ENCODE measurements at regions not wholly inside any gene's neighbourhood (a gene's known extent, or its start where the extent isn't known, plus 50 kb on each side); places are given as distances from the start of the nearest gene placed in this dataset.

GRCh38 chr4:184922301-184922700 is 96.0 kb upstream of the HELT start:
- TF ChIP-seq CTCF (IDR thresholded peaks at IDR 0.05; ENCODE audit: low read depth, low read length): no peak

GRCh38 chr4:184924516-184924915 is 93.8 kb upstream of the HELT start:
- no peak for DNase-seq (ENCODE audit: low read depth, low spot score)
- H3K4me3 ChIP-seq (ENCODE audit: low read depth, low read length): no peak overlapping the region
- in situ Hi-C loops (cut with HindIII; ENCODE audit: low sequenced_read_pairs): no loop called here
- no peak for TF ChIP-seq CTCF (IDR thresholded peaks at IDR 0.05; ENCODE audit: low read depth, low read length)

More at GRCh38 chr4:184922301-184922700, 96.0 kb upstream of the HELT start:
- in situ Hi-C loops (cut with HindIII; ENCODE audit: low sequenced_read_pairs): no loop called here
- H3K4me3 ChIP-seq (ENCODE audit: low read depth, low read length): no peak overlapping the region
- no peak for DNase-seq (ENCODE audit: low read depth, low spot score)

- no peak for TF ChIP-seq CTCF (IDR thresholded peaks at IDR 0.05; ENCODE audit: low read depth, low read length)
- in situ Hi-C loops (cut with HindIII; ENCODE audit: low sequenced_read_pairs): no loop called here
- no peak overlapping the region for H3K4me3 ChIP-seq (ENCODE audit: low read depth, low read length)
- no peak for DNase-seq (ENCODE audit: low read depth, low spot score)
Observed at GRCh38 chr4:184929476-184929875, 88.8 kb upstream of the HELT start.

DNA sequence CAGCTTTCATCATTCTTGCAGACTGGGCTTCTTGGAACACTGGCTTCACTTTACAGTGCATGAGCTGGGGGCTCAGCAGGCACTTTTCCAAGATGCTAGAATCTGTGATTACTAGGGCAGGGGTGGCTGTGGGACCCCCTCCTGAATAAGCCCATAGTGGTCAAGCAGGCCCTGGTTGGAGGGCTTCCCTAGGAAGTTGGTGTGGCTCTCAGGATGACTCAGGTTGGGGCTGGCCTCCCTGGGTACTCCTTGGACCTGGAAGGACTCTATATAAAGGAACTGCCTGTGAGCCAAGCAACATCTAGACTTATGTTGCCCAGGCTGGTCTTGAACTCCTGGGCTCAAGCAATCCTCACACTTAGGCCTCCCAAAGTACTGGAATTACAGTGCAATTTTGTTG is 88.3 kb upstream of the HELT start:
- no peak overlapping the region for H3K4me3 ChIP-seq (ENCODE audit: low read depth, low read length)
- in situ Hi-C loops (cut with HindIII; ENCODE audit: low sequenced_read_pairs): no loop called here
- DNase-seq (ENCODE audit: low read depth, low spot score): no peak
- no peak for TF ChIP-seq CTCF (IDR thresholded peaks at IDR 0.05; ENCODE audit: low read depth, low read length)

DNA sequence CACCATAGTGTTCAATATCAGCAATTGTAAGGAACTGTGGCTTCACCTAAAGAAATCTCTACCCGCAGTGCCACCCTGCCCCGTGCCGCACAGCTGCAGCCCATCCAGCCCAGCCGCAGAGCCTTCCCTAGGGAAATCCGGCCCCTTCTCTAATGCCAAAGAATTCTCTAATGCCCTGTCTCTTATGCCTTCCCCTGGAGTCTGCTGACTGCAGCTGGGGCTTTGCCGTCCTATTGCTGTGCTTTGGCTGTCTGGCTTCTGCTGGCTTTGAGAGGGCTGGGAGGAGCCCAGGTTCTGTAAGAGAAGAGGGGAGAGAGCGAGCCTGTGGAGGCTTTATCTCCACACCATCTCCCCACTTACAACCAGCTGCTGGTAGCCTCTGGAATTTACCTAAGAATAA is 85.9 kb upstream of the HELT start:
- H3K4me3 ChIP-seq (ENCODE audit: low read depth, low read length): no peak overlapping the region
- in situ Hi-C loops (cut with HindIII; ENCODE audit: low sequenced_read_pairs): no loop called here
- DNase-seq (ENCODE audit: low read depth, low spot score): no peak
- TF ChIP-seq CTCF (IDR thresholded peaks at IDR 0.05; ENCODE audit: low read depth, low read length): no peak

GRCh38 chr4:184933311-184933710 is 85.0 kb upstream of the HELT start:
- no peak for TF ChIP-seq CTCF (IDR thresholded peaks at IDR 0.05; ENCODE audit: low read depth, low read length)
- in situ Hi-C loops (cut with HindIII; ENCODE audit: low sequenced_read_pairs): no loop called here
- no peak overlapping the region for H3K4me3 ChIP-seq (ENCODE audit: low read depth, low read length)
- no peak for DNase-seq (ENCODE audit: low read depth, low spot score)

DNA sequence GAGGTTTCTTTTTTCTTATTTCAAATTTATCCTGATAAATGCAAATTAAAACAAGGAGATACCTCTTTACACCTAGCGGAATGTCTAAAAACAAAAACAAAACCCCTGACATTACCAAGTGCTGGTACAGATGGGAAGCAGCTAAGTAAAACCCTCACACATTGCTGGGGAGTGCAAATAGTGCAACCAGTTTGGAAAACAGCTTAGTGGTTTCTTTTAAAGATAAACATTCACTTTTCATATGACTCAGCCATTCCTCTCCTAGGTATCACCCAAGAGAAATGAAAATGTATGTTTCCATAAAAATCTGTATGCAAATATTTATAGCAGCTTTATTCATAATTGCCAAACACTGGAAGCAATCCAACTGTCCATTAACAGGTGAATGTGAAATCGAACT is 84.1 kb upstream of the HELT start:
- TF ChIP-seq CTCF (IDR thresholded peaks at IDR 0.05; ENCODE audit: low read depth, low read length): no peak
- no peak overlapping the region for H3K4me3 ChIP-seq (ENCODE audit: low read depth, low read length)
- DNase-seq (ENCODE audit: low read depth, low spot score): no peak
- in situ Hi-C loops (cut with HindIII; ENCODE audit: low sequenced_read_pairs): no loop called here
